Muscle layer of colon (tissue), 2 donors: ENCODE measurements at regions not wholly inside any gene's neighbourhood (a gene's known extent, or its start where the extent isn't known, plus 50 kb on each side); places are given as distances from the start of the nearest gene placed in this dataset.
"Not testable (repeated sequence)": the region's sequence is repeated elsewhere in the genome, so short reads cannot be mapped to it uniquely, and the experiment has no call there.

Experiments used
- H3K27ac ChIP-seq: one replicate; pipeline ENCODE4 v1.7.0; 2013; ENCODE audit warnings: low read depth, mild to moderate bottlenecking, low read length, moderate library complexity
- H3K27me3 ChIP-seq, 2 donors: one replicate each; pipeline ENCODE4 v1.7.0; 2013; ENCODE audit warnings: low read length in 2 of 2, mild to moderate bottlenecking in 2 of 2; ENCODE audit not compliant: insufficient read depth in 2 of 2, control insufficient read depth in 1 of 2
- H3K36me3 ChIP-seq: one replicate; pipeline ENCODE4 v1.7.0; 2013; ENCODE audit warnings: mild to moderate bottlenecking, low read length; ENCODE audit not compliant: insufficient read depth
- H3K4me1 ChIP-seq: one replicate; pipeline ENCODE4 v1.7.0; 2013; ENCODE audit warnings: mild to moderate bottlenecking, low read length; ENCODE audit not compliant: insufficient read depth
- H3K4me3 ChIP-seq, 2 donors: one replicate each; pipeline ENCODE4 v1.7.0; 2013; ENCODE audit warnings: low read length in 2 of 2, low read depth in 1 of 2, mild to moderate bottlenecking in 1 of 2, moderate library complexity in 1 of 2
- H3K9ac ChIP-seq: one replicate; pipeline ENCODE4 v1.7.0; 2013; ENCODE audit warnings: low read length
- H3K9me3 ChIP-seq: one replicate; pipeline ENCODE4 v1.7.0; 2013; ENCODE audit warnings: mild to moderate bottlenecking, low read length
- donor health status: abdominal sarcoma.
- donor health status: Adenocarcinoma of cecum.

- not testable (repeated sequence) for H3K4me3 ChIP-seq, H3K27me3 ChIP-seq, H3K9ac ChIP-seq, H3K36me3 ChIP-seq, H3K4me1 ChIP-seq, H3K27ac ChIP-seq, H3K9me3 ChIP-seq
Measured at GRCh38 chr14:105668471-105669230, 142.3 kb downstream of the TMEM121 start.

- H3K27ac ChIP-seq, H3K4me1 ChIP-seq, H3K9ac ChIP-seq, H3K27me3 ChIP-seq, H3K36me3 ChIP-seq, H3K9me3 ChIP-seq, H3K4me3 ChIP-seq: not testable (repeated sequence)
Measured at GRCh38 chr14:105669231-105669610, 142.8 kb downstream of the TMEM121 start.

- H3K27ac ChIP-seq, H3K4me3 ChIP-seq, H3K4me1 ChIP-seq, H3K9me3 ChIP-seq, H3K27me3 ChIP-seq, H3K36me3 ChIP-seq, H3K9ac ChIP-seq: not testable (repeated sequence)
Measured at GRCh38 chr14:105669646-105670045, 143.3 kb downstream of the TMEM121 start.

GRCh38 chr14:105672450-105673200, 146.2 kb downstream of the TMEM121 start:
- not testable (repeated sequence) for H3K27ac ChIP-seq, H3K4me3 ChIP-seq, H3K27me3 ChIP-seq, H3K9ac ChIP-seq, H3K36me3 ChIP-seq, H3K4me1 ChIP-seq, H3K9me3 ChIP-seq

GRCh38 chr14:105675433-105675832, 149.1 kb downstream of the TMEM121 start:
- H3K9me3 ChIP-seq, H3K27me3 ChIP-seq, H3K9ac ChIP-seq, H3K4me3 ChIP-seq, H3K27ac ChIP-seq, H3K4me1 ChIP-seq, H3K36me3 ChIP-seq: not testable (repeated sequence)

GRCh38 chr14:105675905-105676670, 149.7 kb downstream of the TMEM121 start:
- not testable (repeated sequence) for H3K4me3 ChIP-seq, H3K4me1 ChIP-seq, H3K9me3 ChIP-seq, H3K36me3 ChIP-seq, H3K27ac ChIP-seq, H3K27me3 ChIP-seq, H3K9ac ChIP-seq

GRCh38 chr14:105678057-105678456, 151.7 kb downstream of the TMEM121 start:
- not testable (repeated sequence) for H3K9me3 ChIP-seq, H3K4me1 ChIP-seq, H3K27me3 ChIP-seq, H3K4me3 ChIP-seq, H3K9ac ChIP-seq, H3K36me3 ChIP-seq, H3K27ac ChIP-seq

GRCh38 chr14:105678996-105679958, 152.9 kb downstream of the TMEM121 start:
- not testable (repeated sequence) for H3K27me3 ChIP-seq, H3K36me3 ChIP-seq, H3K9ac ChIP-seq, H3K9me3 ChIP-seq, H3K4me3 ChIP-seq, H3K4me1 ChIP-seq, H3K27ac ChIP-seq

GRCh38 chr14:105679959-105680735, 153.8 kb downstream of the TMEM121 start:
- not testable (repeated sequence) for H3K9ac ChIP-seq, H3K27me3 ChIP-seq, H3K4me3 ChIP-seq, H3K9me3 ChIP-seq, H3K27ac ChIP-seq, H3K36me3 ChIP-seq, H3K4me1 ChIP-seq

GRCh38 chr14:105680736-105681098, 154.3 kb downstream of the TMEM121 start:
- H3K27me3 ChIP-seq, H3K4me3 ChIP-seq, H3K9me3 ChIP-seq, H3K27ac ChIP-seq, H3K4me1 ChIP-seq, H3K9ac ChIP-seq, H3K36me3 ChIP-seq: not testable (repeated sequence)
